Mammary epithelial cell (primary cell): ENCODE measurements at regions not wholly inside any gene's neighbourhood (a gene's known extent, or its start where the extent isn't known, plus 50 kb on each side); places are given as distances from the start of the nearest gene placed in this dataset.

Source experiments
- EZH2 ChIP-seq: IDR thresholded peaks from 2 replicates; pipeline ENCODE4 v1.6.1; 2012; ENCODE audit warnings: low read length, inconsistent platforms, borderline replicate concordance
- TF ChIP-seq, protein P1 (sequence below), 2 donors: IDR thresholded peaks in 1 of 2; conservative IDR thresholded peaks in 1 of 2; 2 replicates each; pipeline ENCODE4 v1.5.1; 2011 to 2012; ENCODE audit warnings: inconsistent platforms in 2 of 2, low read length in 2 of 2, mild to moderate bottlenecking in 2 of 2, control low read depth in 1 of 2, low read depth in 1 of 2; ENCODE audit not compliant: insufficient read depth in 1 of 2; ENCODE audit errors: extremely low read depth in 1 of 2

DNA sequence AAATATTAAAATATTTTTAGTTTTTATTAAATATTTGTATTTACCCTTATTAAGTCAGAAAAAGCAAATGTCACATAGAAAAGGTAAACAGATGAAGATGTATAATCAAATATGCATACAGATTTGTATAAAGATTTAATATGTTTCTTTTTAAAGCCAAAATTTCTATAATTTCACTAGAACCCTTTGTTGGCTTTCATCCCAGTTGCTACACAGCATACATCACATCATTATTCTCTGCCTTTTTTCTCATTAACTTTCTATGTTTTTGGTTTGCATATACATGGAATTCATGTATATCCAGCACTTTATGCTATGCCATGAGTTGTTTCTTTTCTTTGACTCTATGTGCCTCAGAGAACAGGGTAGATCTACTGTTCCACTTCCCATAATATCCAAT is 957.9 kb upstream of the ADGRL2 start:
- TF ChIP-seq, protein P1, sequence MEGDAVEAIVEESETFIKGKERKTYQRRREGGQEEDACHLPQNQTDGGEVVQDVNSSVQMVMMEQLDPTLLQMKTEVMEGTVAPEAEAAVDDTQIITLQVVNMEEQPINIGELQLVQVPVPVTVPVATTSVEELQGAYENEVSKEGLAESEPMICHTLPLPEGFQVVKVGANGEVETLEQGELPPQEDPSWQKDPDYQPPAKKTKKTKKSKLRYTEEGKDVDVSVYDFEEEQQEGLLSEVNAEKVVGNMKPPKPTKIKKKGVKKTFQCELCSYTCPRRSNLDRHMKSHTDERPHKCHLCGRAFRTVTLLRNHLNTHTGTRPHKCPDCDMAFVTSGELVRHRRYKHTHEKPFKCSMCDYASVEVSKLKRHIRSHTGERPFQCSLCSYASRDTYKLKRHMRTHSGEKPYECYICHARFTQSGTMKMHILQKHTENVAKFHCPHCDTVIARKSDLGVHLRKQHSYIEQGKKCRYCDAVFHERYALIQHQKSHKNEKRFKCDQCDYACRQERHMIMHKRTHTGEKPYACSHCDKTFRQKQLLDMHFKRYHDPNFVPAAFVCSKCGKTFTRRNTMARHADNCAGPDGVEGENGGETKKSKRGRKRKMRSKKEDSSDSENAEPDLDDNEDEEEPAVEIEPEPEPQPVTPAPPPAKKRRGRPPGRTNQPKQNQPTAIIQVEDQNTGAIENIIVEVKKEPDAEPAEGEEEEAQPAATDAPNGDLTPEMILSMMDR (conservative IDR thresholded peaks at IDR 0.05 in 1 of 2, IDR thresholded peaks at IDR 0.05 in 1 of 2; ENCODE audit: extremely low read depth in 1 of 2, insufficient read depth in 1 of 2, low read depth in 1 of 2, low read length in 2 of 2) = no peak
- no peak for TF ChIP-seq EZH2
